ENCODE measurements at regions not wholly inside any gene's neighbourhood (a gene's known extent, or its start where the extent isn't known, plus 50 kb on each side); places are given as distances from the start of the nearest gene placed in this dataset.

DNA sequence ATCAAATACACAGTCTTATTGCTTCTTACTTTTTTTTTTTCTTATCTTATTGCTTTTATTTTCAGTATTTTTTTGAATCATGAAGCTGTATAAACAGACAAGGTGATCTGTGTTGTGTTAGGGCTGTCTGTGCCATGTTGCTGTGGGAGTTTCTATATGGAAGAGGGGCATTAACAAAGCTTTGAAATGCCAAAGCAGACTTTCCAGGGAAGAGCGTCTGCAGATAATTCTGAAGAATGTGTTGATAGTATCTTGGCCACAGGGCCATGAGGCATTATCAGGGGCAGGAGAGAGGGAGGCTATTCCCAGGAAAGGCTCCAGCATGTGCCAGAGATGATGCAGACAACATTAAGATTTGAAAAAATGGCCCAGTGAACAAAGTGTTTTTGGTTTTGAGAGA lies 354.5 kb downstream of the UTRN start:
- TF ChIP-seq EZH2phosphoT487 (IDR thresholded peaks at IDR 0.05; ENCODE audit: borderline replicate concordance, low read length), result no peak
- TF ChIP-seq CTCF (conservative IDR thresholded peaks at IDR 0.05; ENCODE audit: low read depth, low read length), result no peak

Measured in PC-3 (cell line).